Middle frontal gyrus (tissue), 1 donor: ENCODE measurements at regions not wholly inside any gene's neighbourhood (a gene's known extent, or its start where the extent isn't known, plus 50 kb on each side); places are given as distances from the start of the nearest gene placed in this dataset.
"Not testable (repeated sequence)": the region's sequence is repeated elsewhere in the genome, so short reads cannot be mapped to it uniquely, and the experiment has no call there.

Experiments used
- DNase-seq: peaks from one replicate; pipeline ENCODE4 v3.0.0-alpha.2; 2015; ENCODE audit warnings: low spot score; ENCODE audit errors: extremely low spot score

DNA sequence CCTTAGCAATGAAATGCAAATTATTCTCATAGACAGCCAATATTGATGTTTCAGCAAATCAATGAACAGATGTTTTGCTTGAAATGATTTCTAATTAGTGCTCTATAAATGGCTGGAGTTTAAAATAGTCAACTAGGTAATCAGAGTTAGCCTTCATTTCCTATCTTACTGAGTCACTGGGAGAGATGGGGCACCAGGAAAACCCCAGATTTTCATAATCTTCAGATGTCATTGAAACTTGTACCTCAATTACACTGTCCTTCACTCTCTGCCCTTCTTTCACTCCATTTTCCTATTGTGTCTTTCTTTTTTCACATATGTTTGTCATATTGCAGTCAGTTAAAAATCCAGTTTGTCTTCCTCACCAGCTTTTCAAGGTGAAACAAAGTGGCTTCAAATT is 92.7 kb downstream of the C12orf75 start:
- DNase-seq = no peak

DNA sequence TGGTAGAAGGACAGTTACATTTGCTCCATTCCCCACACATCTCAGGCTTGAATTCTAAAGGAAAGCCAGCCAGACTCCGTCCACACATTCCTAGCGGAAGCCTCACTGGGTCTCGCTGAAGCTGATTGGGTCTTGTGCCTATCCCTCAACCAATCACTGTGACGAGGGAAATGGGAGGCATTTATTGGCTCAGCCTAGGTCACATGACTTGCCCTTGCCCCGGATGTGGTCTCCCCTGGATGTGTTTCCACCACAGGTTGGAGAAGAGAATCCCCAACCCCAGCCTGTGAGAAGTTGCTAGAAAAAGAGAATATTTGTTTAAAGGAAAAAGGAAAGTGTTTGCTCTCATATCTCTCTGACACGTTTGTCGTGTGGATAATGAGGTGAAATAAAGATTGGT is 93.4 kb downstream of the C12orf75 start:
- no peak for DNase-seq

DNA sequence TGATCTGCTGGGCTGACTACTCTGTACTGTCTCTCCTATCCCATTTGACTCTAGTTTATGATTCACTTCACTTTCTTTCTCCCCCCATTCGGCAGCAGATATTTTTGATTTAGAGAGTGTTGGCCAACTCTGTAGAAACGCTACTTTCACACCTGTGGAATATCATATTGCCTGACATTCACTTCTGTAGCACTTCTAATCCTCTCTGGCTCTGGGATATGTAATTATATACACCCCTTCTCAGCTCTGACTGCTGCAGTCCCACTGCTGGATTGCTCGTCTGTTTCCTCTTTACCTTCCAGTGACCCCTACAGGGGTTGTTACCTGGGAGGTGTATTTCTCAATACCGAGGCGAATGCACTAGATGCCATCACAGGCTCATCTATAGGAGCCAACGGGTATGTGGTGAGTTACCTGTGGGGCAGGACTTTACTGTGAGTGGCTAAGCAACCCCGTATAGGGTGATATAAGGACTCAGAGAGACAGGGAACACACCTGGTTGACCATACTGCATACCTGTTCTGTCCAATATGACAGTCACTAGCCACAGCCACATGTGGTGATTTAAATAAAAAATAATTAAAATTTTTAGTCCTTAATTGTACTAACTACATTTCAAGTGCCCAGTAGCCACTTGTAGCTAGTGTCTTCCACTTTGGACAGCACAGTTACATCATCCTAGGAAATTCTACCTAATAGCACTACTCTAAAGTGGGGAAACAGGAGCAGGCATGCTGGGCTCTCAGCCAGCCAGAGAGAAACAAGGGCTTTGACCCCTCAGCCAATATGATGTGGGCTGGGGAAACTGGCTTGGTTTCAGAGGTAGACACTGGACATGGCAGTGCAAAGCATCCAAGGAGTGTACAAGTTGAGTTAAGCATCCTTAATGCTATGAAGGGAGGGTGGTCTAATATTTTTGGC is 95.0 kb downstream of the C12orf75 start:
- no peak for DNase-seq

GRCh38 chr12:105426766-105427165 is 96.3 kb downstream of the C12orf75 start:
- DNase-seq = no peak

- no peak for DNase-seq
Observed at GRCh38 chr12:105427883-105428282, 97.4 kb downstream of the C12orf75 start.

GRCh38 chr12:105428793-105429395 is 98.4 kb downstream of the C12orf75 start:
- no peak for DNase-seq

- DNase-seq = no peak
Observed at GRCh38 chr12:105429511-105429910, 99.0 kb downstream of the C12orf75 start.

DNA sequence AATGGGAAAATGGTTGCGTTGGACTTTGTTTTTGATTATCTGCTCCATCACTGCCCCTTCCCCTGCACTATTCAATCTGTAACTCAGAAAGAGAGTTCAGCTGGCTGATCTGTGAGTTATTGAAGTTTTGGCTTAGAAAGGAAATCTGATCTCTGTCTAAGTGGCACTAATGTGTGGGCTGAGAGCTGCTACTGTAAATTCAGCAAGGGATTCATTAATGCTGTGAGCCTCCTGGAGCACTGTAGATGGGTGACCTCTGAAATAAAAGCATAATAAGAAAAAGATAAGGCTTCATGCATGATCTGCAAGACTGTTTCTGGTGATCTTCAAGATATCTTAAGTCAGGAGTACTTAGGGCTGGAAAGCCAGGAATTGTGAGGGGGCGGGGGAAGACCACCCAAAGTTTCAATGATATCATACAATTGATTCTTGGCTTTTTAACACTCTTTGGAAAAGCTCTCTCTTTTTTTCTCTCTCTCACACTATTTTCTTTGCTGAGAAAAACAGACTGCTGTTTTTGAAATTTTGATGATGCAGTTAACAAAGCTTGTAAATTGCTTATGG is 101.1 kb downstream of the C12orf75 start:
- no peak for DNase-seq

DNA sequence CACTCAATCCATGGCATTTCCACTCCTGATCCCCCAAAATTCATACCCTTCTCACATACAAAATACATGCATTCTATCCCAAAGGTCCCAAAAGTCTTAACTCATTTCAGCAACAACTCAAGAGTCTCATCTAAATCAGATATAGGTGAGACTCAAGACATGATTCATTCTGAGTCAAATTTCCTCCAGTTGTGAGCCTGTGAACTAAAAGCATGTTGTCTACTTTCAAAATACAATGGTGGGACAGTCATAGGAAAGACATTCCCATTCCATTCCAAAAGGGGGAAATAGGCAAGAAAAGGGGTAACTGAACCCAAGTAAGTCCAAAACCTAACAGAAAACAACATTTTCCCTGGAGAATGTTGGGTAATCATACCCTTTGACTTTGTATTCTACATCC is 103.3 kb downstream of the C12orf75 start:
- DNase-seq = no peak

DNA sequence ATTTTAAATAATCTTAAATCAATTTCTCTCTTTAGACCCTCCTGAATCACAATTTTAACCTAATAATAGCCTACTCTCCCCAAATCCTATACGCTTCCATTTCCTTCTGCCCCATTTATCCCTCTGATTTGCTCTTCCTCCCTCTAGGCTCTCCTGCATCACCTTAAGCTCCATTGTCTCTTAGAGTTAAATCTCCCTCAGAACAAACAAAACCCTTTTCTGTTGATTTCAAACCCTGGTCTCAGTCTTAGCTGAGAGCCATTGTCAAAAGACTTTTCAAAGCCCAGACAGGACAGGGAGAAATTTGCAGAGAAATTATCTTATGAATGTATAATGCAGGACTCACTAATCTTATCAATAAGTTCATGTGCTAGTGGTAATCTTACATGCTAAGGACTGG is 106.1 kb downstream of the C12orf75 start:
- no peak for DNase-seq

GRCh38 chr12:105440037-105440664 is 109.7 kb downstream of the C12orf75 start:
- DNase-seq = no peak

GRCh38 chr12:105443802-105444652 is 113.5 kb downstream of the C12orf75 start:
- DNase-seq = no peak

DNA sequence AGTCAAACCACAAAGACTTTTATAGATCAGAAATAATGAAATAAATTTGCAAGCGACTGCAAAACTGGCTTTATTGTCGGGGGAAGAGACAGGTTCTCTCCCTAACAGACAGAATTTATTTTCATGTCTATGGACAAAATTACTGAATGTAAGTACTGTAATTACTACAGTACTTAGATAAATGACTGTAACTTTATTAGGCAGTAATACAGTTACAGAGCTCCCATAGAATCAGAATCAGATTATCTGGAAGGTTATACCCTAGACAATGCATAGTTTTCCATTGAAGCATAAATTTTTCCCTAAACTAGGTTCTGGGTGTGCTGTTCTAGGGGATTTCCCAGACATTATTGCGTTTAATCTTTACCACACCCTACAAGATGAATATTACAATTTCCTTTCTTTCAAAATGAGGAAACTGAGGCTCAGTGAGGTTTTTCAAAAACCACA is 114.2 kb downstream of the C12orf75 start:
- no peak for DNase-seq

DNA sequence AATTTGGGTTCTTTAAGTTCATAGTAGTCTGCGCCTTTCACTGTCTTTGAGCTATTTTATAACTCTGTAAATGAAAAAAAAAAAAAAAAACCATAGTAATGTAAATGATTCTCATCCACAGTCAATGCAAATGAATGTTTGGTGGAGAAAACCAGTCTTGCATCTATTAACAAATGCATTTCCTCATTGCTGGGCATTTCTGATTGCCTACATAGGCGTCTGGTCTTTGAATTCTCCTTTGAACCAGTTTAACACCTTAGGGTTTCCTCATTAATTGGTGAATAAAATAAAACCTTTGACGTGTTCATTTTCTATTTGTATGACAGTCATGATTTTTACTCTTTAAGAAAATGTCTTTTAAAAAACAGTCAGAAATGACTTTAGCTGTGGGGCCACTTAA is 114.8 kb downstream of the C12orf75 start:
- DNase-seq = no peak

DNA sequence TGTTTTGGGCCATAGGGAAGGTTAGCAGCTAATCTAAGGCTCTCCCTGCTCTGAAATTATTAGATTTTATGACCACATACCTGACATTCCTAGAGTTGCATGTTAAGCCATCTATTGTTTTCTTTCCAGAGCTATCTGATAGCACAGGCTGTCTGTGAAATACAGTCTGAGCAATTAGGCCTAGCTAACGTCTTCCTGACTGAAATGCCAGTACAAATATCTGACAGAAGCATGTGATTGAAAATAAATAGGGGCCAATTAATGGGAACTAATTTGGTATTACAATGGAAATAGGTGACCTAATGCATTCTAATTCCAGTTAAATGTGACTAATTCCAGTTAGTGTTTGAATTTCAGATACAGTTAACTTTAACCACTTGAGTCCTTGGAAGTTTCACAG is 115.2 kb downstream of the C12orf75 start:
- DNase-seq = no peak

DNA sequence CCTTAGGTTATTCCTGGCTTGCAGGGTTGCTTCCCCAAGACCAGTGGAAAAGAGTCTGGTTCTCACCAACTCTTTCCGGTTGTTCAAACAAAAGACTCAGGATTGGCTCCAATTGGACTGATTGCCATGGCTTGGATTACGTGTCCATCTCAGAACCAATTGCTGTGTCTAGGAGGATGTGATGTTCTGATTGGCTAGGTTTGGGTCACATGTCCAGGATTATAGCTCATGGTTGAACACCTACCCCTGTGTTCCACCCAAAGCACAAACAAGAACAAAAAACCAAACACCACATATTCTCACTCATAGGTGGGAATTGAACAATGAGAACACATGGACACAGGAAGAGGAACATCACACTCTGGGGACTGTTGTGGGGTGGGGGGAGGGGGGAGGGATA is 116.0 kb downstream of the C12orf75 start:
- not testable (repeated sequence) for DNase-seq

- no peak for DNase-seq
Observed at GRCh38 chr12:105449431-105449830, 118.9 kb downstream of the C12orf75 start.

- DNase-seq = no peak
Observed at GRCh38 chr12:105451211-105451610, 120.7 kb downstream of the C12orf75 start.

- no peak for DNase-seq
Observed at GRCh38 chr12:105451798-105452197, 121.3 kb downstream of the C12orf75 start.

DNA sequence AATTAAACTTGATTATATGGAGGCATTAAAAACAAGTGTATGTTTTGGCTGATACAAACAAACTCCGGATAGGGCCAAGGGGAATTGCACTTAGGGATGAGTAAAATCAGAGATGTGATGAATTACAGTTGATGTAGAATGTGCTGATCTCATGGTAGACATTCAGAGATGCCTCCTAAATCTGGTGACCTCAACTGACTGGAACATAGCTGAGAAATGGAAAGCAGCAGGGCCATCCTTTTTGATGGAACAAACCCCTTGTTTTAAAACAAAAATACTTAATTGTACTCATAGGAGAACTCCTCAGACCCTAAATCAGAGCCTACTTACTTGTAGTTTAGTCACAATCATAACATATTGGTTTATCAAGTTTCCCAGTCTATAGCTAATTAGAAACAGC is 122.8 kb downstream of the C12orf75 start:
- no peak for DNase-seq

GRCh38 chr12:105454688-105455087 is 124.2 kb downstream of the C12orf75 start:
- DNase-seq = no peak
